ENCODE measurements at regions not wholly inside any gene's neighbourhood (a gene's known extent, or its start where the extent isn't known, plus 50 kb on each side); places are given as distances from the start of the nearest gene placed in this dataset.

- no peak for DNase-seq (ENCODE audit: low read depth, low spot score)
- no peak for FAIRE-seq
- Histone ChIP-seq H3K27ac (ENCODE audit: control insufficient read depth, insufficient read depth) (no peak overlapping the region), H3K9ac (ENCODE audit: control insufficient read depth, insufficient read depth, low read length) (no peak overlapping the region), H3K27me3 (replicated peaks in 1 of 2; ENCODE audit: control insufficient read depth in 2 of 2, insufficient read depth in 2 of 2, low read length in 1 of 2) (no peaks in the 10 kb centered on the region; a peak in 1 of 4 replicates), H3K79me2 (ENCODE audit: control insufficient read depth, insufficient read depth, low read length) (no peaks in the 10 kb centered on the region), H3K36me3 (ENCODE audit: control insufficient read depth in 2 of 2, insufficient read depth in 2 of 2, low read length in 1 of 2) (no peaks in the 10 kb centered on the region), H2AFZ (ENCODE audit: control insufficient read depth, low read depth, low read length) (no peak overlapping the region), H3K4me3 (no peak overlapping the region), H4K20me1 (ENCODE audit: control insufficient read depth, insufficient read depth) (no peaks in the 10 kb centered on the region), H3K9me3 (replicated peaks; ENCODE audit: control insufficient read depth, insufficient read depth, low read length) (no peaks in the 10 kb centered on the region), H3K4me1 (ENCODE audit: control insufficient read depth, insufficient read depth, low read length) (no peaks in the 10 kb centered on the region), H3K4me2 (ENCODE audit: control insufficient read depth, insufficient read depth) (no peak overlapping the region)
- CTCF ChIA-PET = no interaction called here
- no peak for ATAC-seq
- POLR2A ChIA-PET = no interaction called here
- intact Hi-C loops (cut with micrococcal nuclease; ENCODE audit: unreplicated experiment) = no loop called here
- BruUV-seq (replicated peaks) = no TSS peak
- RAD21 ChIA-PET (ENCODE audit: unreplicated experiment) = no interaction called here
- TF ChIP-seq RUNX3 (IDR thresholded peaks at IDR 0.05; ENCODE audit: low read length) (no peak), KAT2A (conservative IDR thresholded peaks at IDR 0.05; ENCODE audit: control insufficient read depth, low read depth, low read length) (no peak), RCOR1 (conservative IDR thresholded peaks at IDR 0.05; ENCODE audit: low read depth, low read length) (no peak), ZBTB11 (CRISPR knock-in tag; IDR thresholded peaks at IDR 0.05) (no peak), WRNIP1 (IDR thresholded peaks at IDR 0.05; ENCODE audit: borderline replicate concordance, low read depth, low read length) (no peak), SIN3A (IDR thresholded peaks at IDR 0.05; ENCODE audit: low read depth, low read length) (no peak), RB1 (IDR thresholded peaks at IDR 0.05; ENCODE audit: borderline replicate concordance) (no peak), EGR1 (IDR thresholded peaks at IDR 0.05; ENCODE audit: borderline replicate concordance in 1 of 2, low read depth in 2 of 2, low read length in 2 of 2) (no peak), POLR2AphosphoS2 (IDR thresholded peaks at IDR 0.05; ENCODE audit: low read depth, low read length) (no peak), CHD4 (IDR thresholded peaks at IDR 0.05) (no peak), PKNOX1 (IDR thresholded peaks at IDR 0.05) (no peak), MEF2B (IDR thresholded peaks at IDR 0.05; ENCODE audit: partially characterized antibody, poor library complexity, severe bottlenecking) (no peak), NKRF (conservative IDR thresholded peaks at IDR 0.05) (no peak)
- in situ Hi-C loops (cut with MboI) = no loop called here
- WGBS (ENCODE audit: insufficient coverage, insufficient replicate concordance, low lambda C conversion rate, missing lambda C conversion rate) = 0% methylated on average over 2 of the region's 2 CpGs
- SMC1A ChIA-PET (ENCODE audit: uncharacterized antibody, unreplicated experiment) = no interaction called here
These were observed 100.7 kb downstream of the DMRTA2 start for GRCh38 chr1:50322579-50322978.

Data from GM12878 (cell line).